ENCODE measurements at regions not wholly inside any gene's neighbourhood (a gene's known extent, or its start where the extent isn't known, plus 50 kb on each side); places are given as distances from the start of the nearest gene placed in this dataset.

- no peak for DNase-seq (ENCODE audit: low read depth)
Measured at GRCh38 chr5:68452286-68452685, 236.7 kb downstream of the PIK3R1 start.

DNA sequence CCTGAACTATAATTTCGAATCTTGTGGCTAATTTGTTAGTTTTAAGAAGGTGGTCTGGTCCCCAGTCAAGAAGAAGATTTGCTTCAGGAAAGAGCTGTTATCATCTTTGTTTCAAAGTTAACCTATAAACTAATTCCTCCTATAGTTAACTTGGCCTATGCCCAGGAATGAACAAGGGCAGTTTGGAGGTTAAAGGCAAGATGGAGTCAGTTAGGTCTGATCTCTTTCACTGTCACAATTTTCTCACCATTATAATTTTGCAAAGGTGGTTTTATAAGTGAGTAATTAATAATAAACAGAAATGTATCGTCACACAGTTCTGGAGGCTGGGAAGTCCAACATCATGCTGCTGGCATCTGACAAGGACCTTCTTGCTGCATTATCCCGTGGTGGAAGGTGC is 238.6 kb downstream of the PIK3R1 start:
- no peak for DNase-seq (ENCODE audit: low read depth)

DNA sequence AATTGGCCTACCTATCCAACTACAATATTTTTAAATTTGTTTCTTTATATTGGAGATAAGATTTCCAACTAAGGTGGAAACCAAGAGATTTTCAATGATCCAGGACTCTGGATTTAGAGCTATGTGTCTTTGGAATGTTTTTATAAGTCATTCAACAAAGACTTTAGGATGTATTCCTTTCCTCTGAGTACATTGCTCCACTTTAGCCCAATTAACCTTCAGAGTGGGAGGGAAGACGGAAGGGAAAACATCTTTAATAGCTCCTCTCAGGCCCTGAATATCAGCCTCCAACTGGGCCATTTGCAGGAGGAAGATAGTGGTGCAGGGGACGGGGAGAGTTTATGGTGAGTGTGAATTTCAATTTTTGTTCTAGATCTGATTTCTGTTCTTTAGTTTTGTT is 239.2 kb downstream of the PIK3R1 start:
- no peak for DNase-seq (ENCODE audit: low read depth)

GRCh38 chr5:68455216-68455615 is 239.7 kb downstream of the PIK3R1 start:
- no peak for DNase-seq (ENCODE audit: low read depth)

DNA sequence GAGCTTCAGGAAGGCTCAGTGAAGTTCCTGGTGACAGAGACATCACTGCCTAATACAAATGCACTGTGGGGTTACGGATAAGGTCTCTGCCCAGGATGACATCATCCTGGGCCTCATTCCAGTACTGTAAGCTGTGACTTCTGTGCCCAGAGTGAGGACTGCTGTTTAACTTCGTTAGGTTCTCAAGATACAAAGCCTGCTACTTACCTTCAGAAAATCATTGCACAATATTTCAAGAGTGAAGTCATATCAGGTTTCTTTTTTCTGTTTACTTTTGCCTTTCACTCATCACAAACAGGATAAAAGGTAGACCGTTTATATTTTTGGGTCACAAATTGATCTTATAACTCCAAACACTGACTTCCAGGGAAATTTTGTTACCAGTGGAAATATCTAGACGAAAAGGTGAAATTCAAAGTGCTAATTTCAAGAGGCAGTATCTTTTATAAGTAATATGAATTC is 241.2 kb downstream of the PIK3R1 start:
- no peak for DNase-seq (ENCODE audit: low read depth)

DNA sequence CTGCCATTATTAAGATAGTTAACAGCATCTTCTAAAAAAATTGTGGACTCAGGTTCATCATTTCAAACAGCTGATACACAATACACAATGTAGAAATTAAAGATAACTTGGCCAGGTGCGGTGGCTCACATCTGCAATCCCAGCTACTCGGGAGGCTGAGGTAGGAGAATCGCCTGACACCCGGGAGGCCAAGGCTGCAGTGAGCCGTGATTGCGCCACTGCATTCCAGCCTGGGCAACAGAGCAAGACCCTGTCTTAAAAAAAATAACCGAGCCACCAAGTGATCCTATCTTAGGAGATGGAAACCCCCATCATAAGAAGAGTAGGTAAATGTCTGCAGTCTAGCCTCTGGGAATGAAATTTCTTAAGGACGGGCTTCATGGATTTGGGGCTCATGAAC is 241.7 kb downstream of the PIK3R1 start:
- no peak for DNase-seq (ENCODE audit: low read depth)

DNA sequence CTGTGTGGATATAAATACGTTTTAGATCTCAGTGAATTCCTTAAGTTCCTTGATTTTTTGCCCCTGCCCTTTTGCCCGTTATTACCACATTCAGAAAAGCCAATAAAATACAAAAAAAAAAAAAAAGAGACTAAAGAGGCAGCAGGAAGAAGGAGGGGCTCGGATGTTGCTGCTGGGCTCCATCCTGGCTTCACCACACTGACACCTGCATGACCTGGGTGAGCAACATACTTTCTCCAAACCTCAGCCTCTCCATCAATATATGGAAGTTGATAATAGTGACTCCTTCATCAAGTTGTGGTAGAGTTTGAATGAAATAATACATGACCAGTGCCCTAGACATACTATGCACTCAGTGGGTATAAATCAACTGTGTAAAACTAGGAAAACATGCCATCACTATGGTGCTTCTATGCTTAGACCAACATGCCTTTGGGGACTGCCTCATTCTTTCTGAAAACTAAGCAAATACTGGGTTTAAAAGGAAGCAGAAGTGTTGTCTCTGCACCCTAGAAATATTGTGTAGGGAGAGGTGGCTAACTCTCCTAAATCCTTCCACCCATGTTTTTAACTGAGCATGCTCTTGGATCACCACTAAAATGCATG is 243.0 kb downstream of the PIK3R1 start:
- no peak for DNase-seq (ENCODE audit: low read depth)

- no peak for DNase-seq (ENCODE audit: low read depth)
Measured at GRCh38 chr5:68459093-68459809, 243.7 kb downstream of the PIK3R1 start.

DNA sequence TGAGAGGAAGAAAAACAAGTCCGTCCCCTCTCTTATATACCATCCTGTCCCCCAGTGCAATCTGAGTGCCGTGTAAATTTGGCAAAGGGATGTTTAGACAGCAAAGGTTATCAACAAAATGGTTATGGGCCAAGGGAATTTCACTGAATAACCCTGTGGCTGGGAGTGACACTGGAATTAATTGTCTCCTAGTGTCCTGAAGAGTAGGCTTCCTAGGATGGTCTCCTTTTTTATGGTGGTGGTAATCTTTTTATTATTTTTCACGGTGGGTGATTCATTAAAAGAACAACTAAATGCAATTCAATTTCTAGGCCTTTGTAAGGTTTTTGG is 244.2 kb downstream of the PIK3R1 start:
- no peak for DNase-seq (ENCODE audit: low read depth)

GRCh38 chr5:68460147-68460798 is 244.7 kb downstream of the PIK3R1 start:
- no peak for DNase-seq (ENCODE audit: low read depth)

- DNase-seq (ENCODE audit: low read depth) = no peak
Measured at GRCh38 chr5:68463606-68464005, 248.1 kb downstream of the PIK3R1 start.

GRCh38 chr5:68464424-68464823 is 248.9 kb downstream of the PIK3R1 start:
- peak; percentile 22 for DNase-seq (ENCODE audit: low read depth)

DNA sequence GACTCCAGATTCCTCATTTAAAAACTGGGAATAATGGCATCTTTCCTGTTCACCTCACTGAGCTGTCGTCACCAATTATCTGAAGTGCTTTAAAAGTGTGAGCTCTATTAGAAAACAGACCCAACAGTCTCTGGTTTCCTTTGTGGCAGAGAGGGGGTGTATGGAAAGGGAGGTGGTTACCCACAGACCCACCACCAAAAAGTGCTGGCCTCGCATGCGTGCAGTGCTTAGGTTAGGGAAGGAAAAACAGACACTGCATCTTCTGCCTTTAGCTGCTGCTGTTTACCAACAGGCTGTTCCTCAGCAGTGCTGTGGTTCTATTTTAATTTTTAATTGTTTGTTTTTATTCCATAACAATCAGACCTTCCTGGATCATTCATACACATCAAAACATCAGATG is 249.6 kb downstream of the PIK3R1 start:
- no peak for DNase-seq (ENCODE audit: low read depth)

DNA sequence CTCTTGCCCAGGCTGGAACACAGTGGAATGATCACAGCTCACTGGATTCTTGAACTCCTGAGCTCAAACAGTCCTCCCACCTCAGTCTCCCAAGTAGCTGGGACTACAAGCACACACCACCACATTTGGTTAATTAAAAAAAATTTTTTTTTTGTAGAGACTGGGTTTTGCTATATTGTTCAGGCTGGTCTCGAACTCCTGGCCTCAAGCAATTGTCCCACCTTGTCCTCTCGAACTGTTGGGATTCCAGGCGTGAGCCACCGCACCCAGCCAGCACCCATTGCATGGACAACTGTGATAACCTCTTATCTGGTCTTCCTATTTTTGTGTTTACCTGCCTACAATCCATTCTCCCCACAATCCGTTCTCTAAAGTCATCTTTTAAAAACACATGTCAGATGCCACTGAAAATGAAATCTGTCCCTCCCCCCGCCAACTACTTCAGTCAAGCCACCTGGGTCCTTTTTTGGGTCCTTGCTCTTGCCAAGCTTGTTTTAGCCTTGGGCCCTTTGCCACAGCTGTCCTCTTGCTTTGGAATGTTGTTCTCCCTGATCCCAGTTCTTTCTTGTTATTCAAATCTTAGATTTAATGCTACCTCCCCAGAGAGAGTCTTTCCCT is 250.5 kb downstream of the PIK3R1 start:
- DNase-seq (ENCODE audit: low read depth) = no peak

GRCh38 chr5:68467208-68467607 is 251.7 kb downstream of the PIK3R1 start:
- DNase-seq (ENCODE audit: low read depth) = no peak

GRCh38 chr5:68467794-68468193 is 252.2 kb downstream of the PIK3R1 start:
- DNase-seq (ENCODE audit: low read depth) = no peak

DNA sequence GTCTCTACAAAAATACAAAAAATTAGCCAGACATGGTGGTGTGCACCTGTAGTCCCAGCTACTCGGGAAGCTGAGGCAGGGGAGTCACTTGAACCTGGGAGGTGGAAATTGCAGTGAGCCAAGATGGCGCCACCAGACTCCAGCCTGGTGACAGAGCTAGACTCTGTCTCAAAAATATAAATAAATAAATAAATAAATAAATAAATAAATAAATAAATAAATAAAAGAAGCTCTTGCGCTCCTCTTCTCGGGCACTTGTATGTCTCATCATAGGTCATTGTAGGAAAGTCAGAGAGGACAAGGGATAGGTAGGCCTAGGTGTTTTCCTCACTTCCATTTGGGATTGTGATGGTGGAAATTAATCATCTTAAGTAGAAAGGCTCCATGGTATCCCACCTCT is 252.8 kb downstream of the PIK3R1 start:
- no peak for DNase-seq (ENCODE audit: low read depth)

- DNase-seq (ENCODE audit: low read depth) = no peak
Measured at GRCh38 chr5:68475476-68475983, 260.0 kb downstream of the PIK3R1 start.

GRCh38 chr5:68476854-68477253 is 261.3 kb downstream of the PIK3R1 start:
- no peak for DNase-seq (ENCODE audit: low read depth)

DNA sequence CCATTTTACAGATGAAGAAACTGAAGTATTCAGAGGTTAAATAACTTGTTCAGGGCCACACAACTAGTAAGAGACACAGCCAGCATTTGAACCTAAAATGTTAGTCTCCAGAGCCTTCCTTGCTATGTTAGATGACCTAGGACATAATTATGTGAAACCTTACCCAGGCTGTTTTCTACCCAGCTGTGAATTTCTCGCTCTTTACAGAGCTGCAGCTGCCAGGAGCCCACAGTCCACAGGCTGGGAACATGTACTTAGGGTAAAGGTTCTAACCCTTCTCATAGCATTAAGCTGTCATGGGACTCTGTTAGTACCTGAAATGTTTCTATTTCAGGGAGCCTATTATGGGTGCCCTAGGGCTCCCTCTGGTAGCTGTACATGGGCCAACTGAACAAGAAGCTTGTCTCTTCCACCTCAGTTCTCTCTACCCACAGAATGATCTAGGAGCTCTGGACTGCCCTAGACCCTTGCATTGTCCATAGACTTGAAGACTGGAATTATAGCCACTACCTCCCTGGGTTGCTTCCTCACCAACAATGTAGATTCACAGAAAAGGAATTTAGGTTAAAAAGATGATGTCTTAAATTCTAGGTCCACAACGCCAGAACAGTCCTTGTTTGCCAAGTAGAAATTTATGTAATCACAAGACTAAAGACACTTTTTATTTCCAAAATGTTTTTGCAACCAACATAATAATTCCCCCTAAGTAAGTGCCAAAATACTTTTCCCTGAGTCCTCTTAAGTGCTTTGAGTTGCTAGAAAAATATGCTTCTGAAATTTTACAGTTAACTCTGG is 262.9 kb downstream of the PIK3R1 start:
- DNase-seq (ENCODE audit: low read depth) = no peak

DNA sequence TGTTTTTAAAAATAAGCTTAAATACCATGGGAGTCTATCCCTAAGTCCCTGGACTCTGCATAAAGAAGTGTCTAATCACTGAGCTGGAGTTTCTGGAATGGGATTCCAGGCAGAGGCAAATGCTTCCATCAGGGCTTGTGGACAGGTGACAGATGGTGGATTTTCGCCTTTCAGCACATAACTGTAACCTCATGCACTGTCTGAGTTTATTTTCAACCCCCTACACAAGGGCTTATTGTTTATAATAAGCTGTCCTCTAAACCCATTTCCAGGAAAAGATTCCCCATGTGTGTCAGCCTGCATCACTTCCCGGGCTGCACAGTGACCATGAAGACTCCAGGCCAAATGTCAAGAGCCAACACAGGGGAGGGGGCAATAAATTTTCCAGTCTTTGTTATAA is 264.0 kb downstream of the PIK3R1 start:
- DNase-seq (ENCODE audit: low read depth) = no peak

- DNase-seq (ENCODE audit: low read depth) = no peak
Measured at GRCh38 chr5:68480335-68480940, 264.9 kb downstream of the PIK3R1 start.

All from stimulated activated CD8-positive, alpha-beta memory T cell treated with anti-CD3 and anti-CD28 coated beads, Interleukin-4, amount 100 ng/mL, for 24 hours (primary cell).